HG03565 (cell line): ENCODE measurements at regions not wholly inside any gene's neighbourhood (a gene's known extent, or its start where the extent isn't known, plus 50 kb on each side); places are given as distances from the start of the nearest gene placed in this dataset.

ENCODE experiments used
- ATAC-seq: cut with Tn5 transposase; IDR thresholded peaks from one replicate; pipeline ENCODE4 v1.9.1; 2021; ENCODE audit warnings: mild to moderate bottlenecking, moderate library complexity; ENCODE audit not compliant: unreplicated experiment

DNA sequence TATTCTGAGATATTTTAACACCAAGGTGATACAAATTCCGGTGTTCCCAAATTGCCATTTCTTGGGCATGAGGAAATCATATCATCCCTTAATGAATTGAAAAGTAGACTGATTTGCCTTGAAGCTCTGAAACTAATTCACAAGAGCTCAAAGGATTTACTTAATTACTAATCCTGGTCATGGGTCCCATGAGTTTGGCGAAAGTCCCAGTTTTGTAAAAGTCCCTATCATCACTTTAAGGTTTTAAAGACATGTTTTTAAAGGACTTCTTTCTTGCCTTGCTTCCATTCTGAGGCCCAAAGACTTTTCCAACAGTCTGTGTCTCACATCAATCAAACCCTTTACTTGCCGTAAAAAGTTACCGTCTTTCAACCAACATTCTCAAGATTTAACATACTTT, 377.9 kb downstream of the DNAJB9 start:
- no peak for ATAC-seq

DNA sequence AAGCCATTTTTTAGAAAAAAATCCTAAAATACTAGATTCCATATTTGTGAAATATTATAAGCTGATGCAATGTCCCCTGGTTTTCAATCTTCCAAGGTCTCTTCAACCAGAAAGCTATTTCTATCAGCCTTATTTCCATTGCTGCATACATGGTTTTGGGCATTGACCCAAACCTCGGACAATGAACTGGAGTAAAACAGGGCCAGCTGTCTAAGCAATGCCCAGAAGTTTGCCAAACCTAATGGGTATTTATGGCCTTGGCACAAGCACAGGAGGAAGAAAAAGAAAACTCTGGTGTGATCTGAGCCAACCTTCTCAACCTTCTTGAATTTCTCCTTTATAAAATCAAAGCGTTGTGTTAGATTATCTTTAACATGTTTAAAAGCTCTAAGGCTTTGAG, 402.3 kb downstream of the DNAJB9 start:
- no peak for ATAC-seq

DNA sequence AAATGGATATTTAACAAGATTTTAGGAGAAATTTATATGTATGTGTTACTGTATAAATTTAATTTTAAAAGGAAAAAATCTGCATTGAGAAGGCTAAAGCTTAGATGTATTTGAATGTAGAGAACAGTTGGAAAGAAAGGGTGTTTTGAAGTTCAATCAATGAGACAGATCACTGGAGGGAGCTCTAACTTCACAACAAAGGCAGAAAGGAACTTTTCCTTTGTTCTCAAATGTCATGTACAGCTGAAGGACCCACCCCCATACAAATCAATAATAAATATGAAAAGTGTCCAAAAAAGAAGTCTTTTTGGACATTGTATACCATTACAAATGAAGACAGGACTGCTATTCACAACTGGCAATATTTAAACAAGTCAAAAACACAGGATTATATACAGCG, 403.4 kb downstream of the DNAJB9 start:
- no peak for ATAC-seq

DNA sequence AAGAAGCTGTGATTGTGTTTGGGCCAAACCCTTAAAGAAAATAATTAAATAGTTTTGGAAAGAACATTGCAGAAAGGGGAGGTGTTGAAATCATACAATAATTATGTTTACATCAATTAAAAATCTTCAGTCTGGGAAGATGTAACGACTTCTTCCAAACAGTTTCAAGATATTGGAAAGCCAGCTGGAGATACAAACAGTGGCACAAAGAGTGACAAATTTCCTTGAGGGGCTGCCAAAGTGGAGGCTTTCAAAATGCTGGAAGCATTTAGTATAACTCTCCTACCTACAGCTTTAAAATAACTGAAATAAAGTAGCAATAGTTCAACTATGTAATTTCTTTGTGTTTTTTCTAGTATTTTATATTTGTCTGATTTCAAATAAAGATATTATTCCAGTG, 405.0 kb downstream of the DNAJB9 start:
- no peak for ATAC-seq

DNA sequence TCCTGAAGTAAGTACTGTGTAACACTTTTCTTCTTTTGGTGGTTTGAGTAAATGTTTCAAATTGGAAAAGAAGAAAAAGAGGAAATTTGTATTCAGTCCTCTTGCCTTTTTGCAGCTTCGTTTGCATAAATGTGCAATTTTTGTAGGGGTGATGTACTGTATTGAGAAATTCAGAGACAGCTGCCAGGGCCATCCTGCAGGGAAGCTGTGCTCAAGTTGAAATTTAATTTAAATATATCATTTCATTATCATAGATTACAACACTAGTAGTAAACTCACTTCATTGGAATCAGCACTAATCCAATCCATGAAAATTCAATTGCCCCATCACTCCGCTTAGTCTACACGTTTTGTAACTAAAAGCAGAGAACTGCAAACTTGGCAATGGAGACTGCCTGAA, 415.4 kb downstream of the DNAJB9 start:
- ATAC-seq, result no peak

DNA sequence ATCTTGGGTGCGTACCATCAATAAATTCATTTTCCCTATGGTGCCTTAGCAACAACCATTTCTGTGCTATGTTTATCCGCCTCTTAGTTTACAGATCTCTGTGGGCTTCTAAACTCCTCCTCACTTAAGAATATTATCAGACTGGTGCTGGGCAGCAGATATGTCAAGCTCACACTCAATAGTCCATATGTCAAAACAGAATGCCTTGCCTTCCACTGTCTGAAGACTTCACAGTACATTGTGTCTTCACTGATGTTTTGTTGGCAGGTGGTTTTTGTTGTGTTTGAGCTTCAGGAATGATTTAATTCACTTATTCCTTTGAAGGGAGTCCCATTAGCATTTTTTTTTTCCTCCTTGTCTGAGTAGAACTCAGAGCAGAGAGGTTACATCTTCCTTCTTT, 419.6 kb downstream of the DNAJB9 start:
- no peak for ATAC-seq

DNA sequence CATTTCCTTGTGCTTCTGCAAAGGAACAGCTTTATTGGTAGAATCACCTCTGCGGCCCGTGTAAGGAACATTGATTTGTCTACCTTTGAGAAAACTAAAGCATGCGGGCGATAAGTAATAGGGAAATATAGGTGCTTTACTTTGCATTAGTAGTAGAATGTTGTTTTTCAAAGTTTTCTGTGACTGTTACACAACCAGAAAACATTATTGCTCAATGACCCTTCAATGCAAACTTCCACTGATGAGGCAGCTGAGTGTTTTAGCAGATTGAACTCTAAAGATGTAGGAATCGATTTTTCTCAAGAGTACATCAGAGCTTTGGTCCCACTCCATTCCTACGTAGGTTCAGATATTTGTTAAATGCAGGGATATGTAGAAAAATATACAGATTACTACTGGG, 427.8 kb downstream of the DNAJB9 start:
- ATAC-seq, result no peak

DNA sequence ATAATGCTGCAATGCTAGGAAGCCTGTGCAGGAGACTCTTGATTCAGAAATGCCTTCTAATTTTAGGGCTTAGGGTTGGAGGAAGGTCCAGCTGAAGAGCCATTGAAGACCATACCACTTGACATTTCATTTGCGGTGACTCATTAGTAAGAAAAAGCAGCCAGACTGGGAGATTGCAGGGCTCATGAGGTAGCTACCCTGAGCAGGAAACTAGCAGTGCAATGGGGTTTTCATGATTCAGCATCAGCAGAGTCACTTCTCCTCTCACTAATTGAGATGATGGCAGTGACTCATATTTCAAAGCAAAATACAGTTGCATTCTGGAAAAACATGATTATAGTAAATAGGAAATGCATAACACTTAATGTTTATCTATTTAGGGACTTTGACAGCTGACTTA, 434.1 kb downstream of the DNAJB9 start:
- no peak for ATAC-seq

DNA sequence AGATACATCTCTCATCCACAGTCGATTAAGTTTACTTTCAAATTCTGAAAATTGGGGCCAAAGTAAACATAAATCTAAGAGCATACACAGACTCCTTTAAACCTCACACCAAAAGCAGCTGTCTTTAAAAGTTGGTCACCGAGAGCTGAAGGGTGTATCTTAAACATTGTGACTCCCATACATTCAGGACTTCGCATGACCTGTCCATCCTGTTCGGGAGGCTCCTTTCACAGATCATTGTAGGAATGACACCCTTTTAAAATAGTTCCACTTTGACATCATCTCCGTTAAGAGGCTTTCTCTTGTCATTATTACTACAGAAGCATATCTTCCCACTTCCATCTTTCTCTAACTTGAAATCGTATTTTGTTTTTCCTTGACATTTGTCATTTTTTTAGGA, 440.0 kb downstream of the DNAJB9 start:
- no peak for ATAC-seq

DNA sequence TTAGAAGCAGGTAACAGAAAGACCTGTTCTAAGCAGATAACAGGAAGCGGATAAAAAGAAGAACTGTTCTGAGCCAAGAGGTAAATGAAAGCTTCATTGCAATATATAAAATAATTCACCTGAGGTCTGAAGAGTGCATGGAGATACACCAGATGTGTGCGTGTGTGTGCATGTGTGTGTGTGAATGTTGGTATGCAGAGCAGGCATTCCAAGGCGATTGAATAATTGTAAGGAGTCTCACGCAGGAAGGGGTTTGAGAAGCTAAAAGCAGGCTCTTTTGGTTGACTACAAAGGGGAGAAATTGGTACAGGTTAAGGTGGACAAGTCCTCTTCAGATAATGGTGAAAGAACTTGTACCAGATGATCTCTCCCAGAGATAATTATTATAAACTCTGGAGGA, 450.6 kb downstream of the DNAJB9 start:
- ATAC-seq, result no peak

DNA sequence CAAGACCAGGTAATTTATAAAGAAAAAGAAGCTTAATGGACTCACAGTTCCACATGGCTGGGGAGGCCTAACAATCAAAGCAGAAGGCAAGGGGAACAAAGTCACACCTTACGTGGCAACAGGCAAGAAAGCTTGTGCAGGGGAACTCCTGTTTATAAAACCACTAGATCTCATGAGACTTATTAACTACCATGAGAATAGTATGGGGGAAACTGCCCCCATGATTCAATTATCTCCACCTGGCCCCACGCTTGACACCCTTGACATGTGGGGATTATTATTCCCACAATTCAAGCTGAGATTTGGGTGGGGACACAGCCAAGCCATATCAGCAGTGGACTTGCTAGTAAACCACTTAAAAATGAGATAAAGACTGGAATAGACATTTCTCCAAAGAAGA, 451.7 kb downstream of the DNAJB9 start:
- ATAC-seq, result no peak

DNA sequence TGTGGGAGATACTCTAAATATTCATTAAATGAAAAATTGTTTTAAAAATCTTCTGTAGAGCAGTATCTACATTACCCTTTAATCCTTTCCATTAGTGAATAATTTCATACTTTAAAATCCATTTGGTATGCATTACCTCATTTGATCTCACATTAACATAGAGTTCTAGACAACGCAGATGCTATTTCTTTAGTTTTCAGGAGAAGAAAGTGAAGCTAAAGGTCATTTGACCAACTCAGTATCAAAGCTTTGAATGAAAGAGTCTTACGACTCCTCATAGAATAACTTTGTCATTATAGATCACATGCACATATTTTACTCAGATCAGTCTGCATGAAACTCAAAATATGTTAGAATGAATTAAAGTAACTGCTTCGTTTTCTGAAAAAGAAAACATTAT, 460.2 kb downstream of the DNAJB9 start:
- no peak for ATAC-seq

DNA sequence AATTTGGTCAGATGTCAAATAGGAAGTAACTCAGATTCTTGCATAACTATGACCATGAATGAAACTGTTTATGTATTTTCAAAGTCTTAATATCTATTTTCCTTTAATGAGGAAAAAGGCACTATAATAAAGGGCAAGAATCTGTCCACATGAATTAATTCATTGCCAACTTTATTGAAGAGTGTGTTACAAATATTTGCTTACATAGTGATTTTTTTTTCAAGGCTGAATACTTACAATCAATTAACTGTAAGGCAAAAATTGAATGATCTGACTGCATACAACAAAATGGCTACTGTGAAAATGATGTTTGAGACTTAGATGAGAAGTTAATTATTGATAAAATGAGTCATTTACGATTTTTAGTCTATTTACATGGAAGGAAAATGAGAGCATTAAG, 475.0 kb downstream of the DNAJB9 start:
- ATAC-seq, result no peak

DNA sequence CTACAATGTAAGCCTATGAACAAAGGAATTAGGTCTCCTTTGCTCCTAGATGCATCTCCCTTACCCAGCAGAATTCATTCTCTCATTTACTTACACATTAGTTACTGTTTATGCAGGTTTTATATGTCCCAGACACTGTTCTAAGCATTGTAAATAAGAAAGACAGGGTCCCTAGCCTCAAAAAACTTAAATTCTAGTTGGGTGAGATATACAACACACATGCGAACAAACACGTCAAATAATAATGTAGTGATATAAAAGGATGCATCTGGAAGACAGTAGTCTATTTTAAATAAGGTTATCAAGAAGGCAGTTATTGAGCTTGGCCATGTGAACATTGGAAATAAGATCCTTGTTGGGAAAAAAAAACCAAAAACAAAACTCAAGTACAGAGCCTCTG, 479.7 kb downstream of the DNAJB9 start:
- ATAC-seq, result no peak

DNA sequence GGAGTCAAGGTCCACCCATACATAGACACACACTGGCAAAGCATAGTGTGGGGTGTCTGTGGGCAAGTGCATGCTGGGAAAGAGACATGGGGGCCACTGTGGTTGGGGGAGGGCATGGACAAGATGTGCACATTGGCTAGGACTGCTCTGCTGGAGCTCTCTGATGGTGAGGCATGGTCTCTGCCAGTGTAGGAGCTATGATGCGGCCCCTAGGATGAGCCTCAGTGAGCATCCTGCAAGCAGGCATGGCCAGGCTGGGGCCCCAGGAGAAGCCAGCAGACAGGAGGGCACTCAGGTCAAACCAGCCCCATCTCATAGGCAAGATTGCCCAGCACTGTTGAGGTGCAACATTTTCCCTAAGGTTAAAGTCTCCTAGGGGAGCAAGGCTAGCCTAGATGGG, 489.4 kb downstream of the DNAJB9 start:
- no peak for ATAC-seq

DNA sequence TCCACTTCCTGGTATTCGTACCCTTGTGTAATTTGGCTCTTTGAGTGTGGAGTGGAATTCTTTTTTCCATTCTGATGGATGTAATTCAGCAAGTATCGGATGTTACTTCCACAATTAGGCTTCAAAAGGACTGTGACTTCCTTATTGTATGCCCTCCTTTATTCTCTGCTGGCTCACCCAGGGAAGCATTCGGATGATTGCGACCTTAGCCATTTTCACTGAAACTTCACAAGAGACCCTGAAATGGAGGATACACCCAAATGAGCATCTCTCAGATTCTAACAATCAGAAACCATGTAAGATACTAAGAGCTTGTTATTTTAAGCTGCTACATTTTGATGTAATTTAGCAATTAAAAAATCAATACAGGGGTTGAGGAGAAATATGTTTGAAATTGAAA, 493.1 kb downstream of the DNAJB9 start:
- no peak for ATAC-seq

DNA sequence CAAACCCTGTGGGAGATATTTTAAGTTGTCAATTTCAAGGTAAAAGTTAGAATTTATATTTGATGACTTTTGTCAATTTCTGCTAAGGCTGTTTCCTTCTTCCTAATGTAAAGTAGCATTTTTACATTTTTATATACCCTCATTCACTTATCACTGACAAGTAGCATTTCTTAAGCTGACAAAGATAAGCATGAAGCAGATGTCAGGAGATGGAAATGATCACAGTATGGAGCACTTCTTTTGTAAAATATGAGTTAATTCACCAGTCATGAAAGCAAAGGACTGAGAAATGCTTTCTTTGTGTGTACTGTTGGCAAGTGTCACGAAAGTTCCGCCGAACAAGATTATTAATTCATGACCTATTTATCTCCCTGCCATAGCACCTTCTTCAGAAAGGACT, 503.9 kb downstream of the DNAJB9 start:
- no peak for ATAC-seq

DNA sequence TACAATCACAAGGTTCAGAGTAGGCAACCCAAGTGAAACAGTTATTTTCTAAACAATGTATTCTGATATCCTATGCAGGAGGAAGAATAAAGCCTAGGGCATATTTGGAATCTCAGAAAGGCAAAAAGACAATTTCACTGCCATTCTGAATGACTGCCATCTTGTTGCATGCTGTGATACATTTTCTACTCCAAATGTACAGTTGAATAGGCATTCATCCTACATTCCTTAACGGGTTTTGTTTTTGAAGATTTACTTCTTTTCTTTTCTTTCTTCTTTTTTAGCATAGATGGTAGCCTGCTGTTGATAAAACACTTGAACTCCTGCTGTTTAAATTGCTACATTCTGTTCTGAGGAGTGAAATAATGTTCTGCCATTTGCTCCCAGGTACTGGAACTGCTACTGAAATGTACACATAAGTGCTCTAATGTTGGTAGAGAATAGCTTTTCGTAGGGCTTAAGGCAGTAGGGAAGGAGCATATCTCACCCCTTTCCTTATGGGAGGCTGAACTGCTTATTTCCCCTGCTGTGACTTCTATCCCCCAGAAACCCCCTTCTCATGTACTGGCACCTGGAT, 506.8 kb downstream of the DNAJB9 start:
- no peak for ATAC-seq

DNA sequence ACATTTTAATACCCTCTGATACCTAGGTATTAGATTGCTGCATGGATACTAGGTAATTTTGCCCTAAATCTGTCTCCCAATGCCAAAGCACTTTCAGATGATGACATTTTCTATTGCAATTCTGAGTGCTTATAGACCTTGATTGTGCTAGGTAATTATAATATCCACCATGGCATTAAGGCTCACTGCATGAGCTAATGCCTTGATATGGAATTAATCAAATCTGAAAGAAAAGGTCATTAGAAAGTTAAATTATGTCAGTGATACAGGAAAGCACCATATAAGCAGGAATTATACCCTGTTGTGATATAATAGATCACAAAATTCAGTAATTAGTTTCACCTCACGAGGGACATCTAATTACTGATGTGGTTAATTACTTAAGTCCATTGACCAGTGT, 521.4 kb downstream of the DNAJB9 start:
- ATAC-seq, result no peak

DNA sequence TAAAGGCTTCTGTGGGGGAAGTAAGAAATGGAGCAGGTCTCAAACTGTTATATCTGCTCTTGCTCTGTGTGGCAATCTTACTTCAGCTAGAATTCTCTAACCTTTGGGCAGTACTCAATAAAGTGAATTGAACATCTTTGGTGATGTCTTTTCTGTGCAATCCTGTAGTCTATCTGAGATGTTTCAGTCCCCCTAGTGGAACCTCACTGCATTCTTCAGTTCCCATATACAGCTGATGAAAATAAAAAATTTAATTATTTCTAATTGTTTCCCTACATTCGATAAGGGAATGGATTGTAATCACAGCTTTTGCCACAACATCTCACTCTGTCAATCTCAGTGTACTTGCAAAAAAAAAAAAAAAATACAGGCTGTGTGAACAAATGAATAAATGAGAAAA, 522.6 kb downstream of the DNAJB9 start:
- no peak for ATAC-seq

DNA sequence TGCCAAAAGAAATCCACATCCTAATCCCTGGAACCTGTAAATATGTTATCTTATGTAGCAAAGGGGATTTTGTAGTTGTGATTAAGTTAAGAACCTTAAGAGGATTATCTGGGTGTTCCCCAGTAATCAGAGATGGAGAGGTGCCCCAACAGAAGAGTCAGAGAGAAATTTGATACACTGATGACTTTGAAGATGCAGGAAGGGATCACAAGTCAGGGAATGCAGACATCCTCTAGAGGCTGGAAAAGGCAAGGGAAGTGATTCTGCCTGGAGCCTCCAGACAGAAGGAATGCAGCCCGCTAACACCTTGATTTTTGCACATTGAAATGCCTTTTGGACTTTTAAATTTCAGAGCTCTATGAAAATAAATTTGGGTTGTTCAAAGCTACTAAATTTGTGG, 531.7 kb downstream of the DNAJB9 start:
- ATAC-seq, result no peak

DNA sequence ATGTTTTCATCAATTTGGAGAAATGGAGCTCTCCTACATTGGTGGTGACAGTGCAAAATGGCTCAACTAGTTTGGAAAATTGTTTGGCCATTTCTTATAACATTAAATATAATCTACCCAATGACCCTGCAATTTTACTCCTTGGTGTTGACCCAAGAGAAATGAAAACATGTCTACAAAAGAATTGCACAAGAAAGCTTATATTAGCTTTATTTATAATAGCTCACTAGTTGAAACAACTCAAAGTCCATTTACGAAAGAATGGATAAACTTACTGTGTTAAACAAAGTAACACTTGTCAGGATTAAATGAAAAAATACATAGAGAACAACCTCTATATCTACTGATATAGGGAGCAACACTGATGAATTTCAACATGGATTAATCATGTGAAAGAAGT, 539.9 kb downstream of the DNAJB9 start:
- no peak for ATAC-seq

DNA sequence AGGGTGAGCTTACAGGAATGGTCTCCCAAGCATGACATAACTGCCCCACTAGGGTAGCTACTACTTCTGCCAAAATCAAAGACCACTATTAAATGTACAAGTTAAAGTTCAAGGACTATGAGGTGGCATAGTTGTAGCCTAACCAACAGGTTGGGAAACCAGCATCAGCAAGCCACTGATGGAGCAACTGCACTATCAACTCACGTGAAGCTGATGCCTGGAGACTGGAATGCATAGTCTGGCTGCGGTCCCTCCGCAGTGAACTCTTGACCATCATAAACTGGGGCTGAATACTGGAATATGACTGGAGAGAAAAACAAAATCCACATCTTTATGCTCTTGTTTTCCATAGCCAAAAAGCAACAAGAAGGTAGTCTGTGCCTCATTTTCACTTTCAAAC, 541.4 kb downstream of the DNAJB9 start:
- ATAC-seq, result no peak
